Liver (tissue), 3 donors: ENCODE measurements at regions not wholly inside any gene's neighbourhood (a gene's known extent, or its start where the extent isn't known, plus 50 kb on each side); places are given as distances from the start of the nearest gene placed in this dataset.

Experiments
- CTCF ChIP-seq: fragments of 150-350 bp; IDR thresholded peaks from 2 replicates; pipeline ENCODE4 v1.5.1; 2017; ENCODE audit warnings: improper control_type of control experiment, low read depth, low read length; ENCODE audit not compliant: missing input control
- FOXA1 ChIP-seq: IDR thresholded peaks from 2 replicates; pipeline ENCODE4 v1.6.1; 2016; ENCODE audit warnings: antibody characterized with exemption
- MAX ChIP-seq: IDR thresholded peaks from 2 replicates; pipeline ENCODE4 v1.6.1; 2016; ENCODE audit warnings: antibody characterized with exemption
- TAF1 ChIP-seq: conservative IDR thresholded peaks from 2 replicates; pipeline ENCODE4 v1.6.1; 2016; ENCODE audit warnings: antibody characterized with exemption, mild to moderate bottlenecking
- YY1 ChIP-seq: IDR thresholded peaks from 2 replicates; pipeline ENCODE4 v1.6.1; 2016; ENCODE audit warnings: antibody characterized with exemption, mild to moderate bottlenecking
- ZBTB33 ChIP-seq: IDR thresholded peaks from 2 replicates; pipeline ENCODE4 v1.6.1; 2016; ENCODE audit warnings: antibody characterized with exemption
- donor health status: healthy.
- donor health status: healthy.

GRCh38 chr2:122750808-122751207 lies 995.4 kb downstream of the TSN start:
- TF ChIP-seq CTCF (no peak), YY1 (no peak), TAF1 (no peak), FOXA1 (no peak), MAX (no peak), ZBTB33 (no peak)
